Endothelial cell of umbilical vein (primary cell): ENCODE measurements at regions not wholly inside any gene's neighbourhood (a gene's known extent, or its start where the extent isn't known, plus 50 kb on each side); places are given as distances from the start of the nearest gene placed in this dataset.

ENCODE experiments used
- CTCF ChIP-seq, 2 donors: IDR thresholded peaks; 1 replicate in 1 of 2; 2 replicates in 1 of 2; pipeline ENCODE4 v1.5.1; 2011; ENCODE audit warnings: low read length in 2 of 2, mild to moderate bottlenecking in 2 of 2, moderate library complexity in 2 of 2, control low read depth in 1 of 2, inconsistent platforms in 1 of 2, low read depth in 1 of 2; ENCODE audit not compliant: insufficient read depth in 1 of 2; ENCODE audit errors: extremely low read depth in 1 of 2
- JUN ChIP-seq: IDR thresholded peaks from 2 replicates; pipeline ENCODE4 v1.6.1; 2011; ENCODE audit warnings: borderline replicate concordance, low read depth; ENCODE audit not compliant: insufficient read length, insufficient read depth

GRCh38 chr9:95762322-95762721, 113.2 kb upstream of the ERCC6L2 start:
- TF ChIP-seq CTCF (IDR thresholded peaks at IDR 0.05; ENCODE audit: extremely low read depth in 1 of 2, insufficient read depth in 1 of 2, low read depth in 1 of 2, low read length in 2 of 2), result no peak
- no peak for TF ChIP-seq JUN
